ENCODE measurements at regions not wholly inside any gene's neighbourhood (a gene's known extent, or its start where the extent isn't known, plus 50 kb on each side); places are given as distances from the start of the nearest gene placed in this dataset.

DNA sequence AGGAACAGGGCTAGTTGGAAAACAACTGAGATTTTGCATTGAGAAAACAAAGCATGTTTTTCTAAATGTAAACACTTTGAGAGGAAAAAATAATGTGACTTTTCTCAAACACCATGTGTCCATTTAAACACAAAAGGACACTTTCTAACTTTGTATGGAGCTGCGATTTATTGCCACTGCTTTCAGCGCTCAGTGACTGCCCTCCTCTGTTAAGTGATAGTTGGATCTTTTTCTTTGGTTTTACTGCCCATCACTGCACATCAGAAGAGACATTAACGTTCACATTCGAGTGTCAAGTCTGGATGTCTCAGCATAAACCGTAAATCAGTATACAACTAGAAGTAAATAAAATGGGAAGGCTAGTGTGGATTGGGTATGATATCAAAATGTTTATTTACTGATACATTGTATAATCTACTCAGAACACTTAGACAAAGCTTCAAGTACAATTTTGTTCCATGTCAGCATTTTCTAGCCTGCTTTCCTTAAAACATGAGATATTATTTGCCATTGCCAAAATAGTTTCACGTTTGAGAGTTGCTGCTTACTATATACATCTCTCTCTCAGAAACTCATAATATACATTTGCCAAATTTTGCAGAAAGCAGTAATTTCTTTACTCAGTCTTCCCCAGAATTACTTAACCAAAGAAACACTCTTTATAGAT, 237.6 kb downstream of the IKZF2 start:
- Histone ChIP-seq H3K9ac (ENCODE audit: low read depth, low read length) (no peak overlapping the region), H3K27me3 (ENCODE audit: insufficient read depth, low read length) (no peaks in the 10 kb centered on the region), H3K4me3 (ENCODE audit: low read length) (no peak overlapping the region), H3K4me1 (ENCODE audit: insufficient read depth, low read length) (peaks cover 29% of the 10 kb centered on the region), H3K27ac (ENCODE audit: low read depth, low read length) (no peak overlapping the region), H3K9me3 (ENCODE audit: insufficient read depth, low read depth, low read length) (no peaks in the 10 kb centered on the region), H3K36me3 (ENCODE audit: insufficient read depth, low read length) (no peaks in the 10 kb centered on the region)
- WGBS: over 99% methylated on average over 6 of the region's 6 CpGs

DNA sequence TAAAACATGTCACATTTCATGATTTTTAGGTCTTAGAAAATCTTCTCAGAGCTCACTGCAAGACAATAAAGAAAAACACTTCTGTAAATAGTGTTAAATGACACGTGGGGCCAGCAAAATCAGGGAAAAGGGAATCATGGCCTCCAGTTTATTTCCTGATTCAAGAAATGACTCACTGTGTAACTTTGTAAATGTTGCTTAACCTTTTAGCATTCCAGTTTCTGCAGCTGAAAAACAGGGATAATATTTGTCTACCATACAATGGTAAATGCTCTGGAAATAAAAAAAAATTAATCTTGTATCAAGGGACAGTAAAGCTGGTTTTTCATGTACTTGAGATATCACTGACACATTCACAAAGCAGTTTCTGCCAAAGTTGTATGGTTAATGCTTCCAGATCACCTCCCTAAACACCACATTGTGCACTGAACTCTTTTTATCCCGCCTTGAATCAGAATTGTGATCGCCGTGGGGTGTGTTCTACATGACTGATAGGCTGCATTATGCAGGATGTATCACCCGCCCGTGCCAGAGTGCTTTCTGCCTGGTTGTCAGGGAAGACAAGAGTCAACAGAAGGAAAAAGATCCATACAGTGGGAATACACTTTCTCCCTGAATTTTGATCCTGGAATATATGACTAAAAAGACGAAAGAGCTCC, 238.8 kb downstream of the IKZF2 start:
- Histone ChIP-seq H3K27ac (ENCODE audit: low read depth, low read length) (no peak overlapping the region), H3K27me3 (ENCODE audit: insufficient read depth, low read length) (no peaks in the 10 kb centered on the region), H3K9ac (ENCODE audit: low read depth, low read length) (no peak overlapping the region), H3K9me3 (ENCODE audit: insufficient read depth, low read depth, low read length) (no peaks in the 10 kb centered on the region), H3K4me3 (ENCODE audit: low read length) (no peak overlapping the region), H3K36me3 (ENCODE audit: insufficient read depth, low read length) (no peaks in the 10 kb centered on the region), H3K4me1 (ENCODE audit: insufficient read depth, low read length) (peaks cover 17% of the 10 kb centered on the region)
- 91% methylated on average over 7 of the region's 7 CpGs for WGBS

DNA sequence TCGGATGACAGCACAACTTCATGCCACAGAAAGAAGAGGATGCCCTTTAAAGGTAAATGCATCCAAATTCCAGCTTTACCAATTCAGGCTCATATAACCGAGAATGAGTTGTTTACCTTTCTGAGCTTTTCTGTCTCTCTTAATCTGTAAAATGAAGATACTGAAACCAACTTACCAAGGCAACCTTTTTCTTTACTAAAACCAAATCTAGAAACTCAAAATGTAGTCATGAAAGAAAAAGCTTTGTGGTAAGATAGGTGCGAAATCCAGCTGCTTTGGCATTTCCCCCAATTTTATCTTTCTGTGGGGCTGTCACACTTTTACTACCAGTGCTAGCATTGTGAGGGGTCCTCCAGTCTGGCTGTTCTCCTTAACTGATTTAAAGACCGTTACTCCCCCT, 240.4 kb downstream of the IKZF2 start:
- no peaks in the 10 kb centered on the region for H3K27me3 ChIP-seq (ENCODE audit: insufficient read depth, low read length)
- H3K4me3 ChIP-seq (ENCODE audit: low read length): no peak overlapping the region
- H3K9ac ChIP-seq (ENCODE audit: low read depth, low read length): no peak overlapping the region
- H3K27ac ChIP-seq (ENCODE audit: low read depth, low read length): no peak overlapping the region
- WGBS: 90% methylated on average over 4 of the region's 4 CpGs
- no peaks in the 10 kb centered on the region for H3K9me3 ChIP-seq (ENCODE audit: insufficient read depth, low read depth, low read length)
- no peaks in the 10 kb centered on the region for H3K36me3 ChIP-seq (ENCODE audit: insufficient read depth, low read length)
- H3K4me1 ChIP-seq (ENCODE audit: insufficient read depth, low read length): peaks cover 11% of the 10 kb centered on the region; the same call in 1 of the 2 replicates

DNA sequence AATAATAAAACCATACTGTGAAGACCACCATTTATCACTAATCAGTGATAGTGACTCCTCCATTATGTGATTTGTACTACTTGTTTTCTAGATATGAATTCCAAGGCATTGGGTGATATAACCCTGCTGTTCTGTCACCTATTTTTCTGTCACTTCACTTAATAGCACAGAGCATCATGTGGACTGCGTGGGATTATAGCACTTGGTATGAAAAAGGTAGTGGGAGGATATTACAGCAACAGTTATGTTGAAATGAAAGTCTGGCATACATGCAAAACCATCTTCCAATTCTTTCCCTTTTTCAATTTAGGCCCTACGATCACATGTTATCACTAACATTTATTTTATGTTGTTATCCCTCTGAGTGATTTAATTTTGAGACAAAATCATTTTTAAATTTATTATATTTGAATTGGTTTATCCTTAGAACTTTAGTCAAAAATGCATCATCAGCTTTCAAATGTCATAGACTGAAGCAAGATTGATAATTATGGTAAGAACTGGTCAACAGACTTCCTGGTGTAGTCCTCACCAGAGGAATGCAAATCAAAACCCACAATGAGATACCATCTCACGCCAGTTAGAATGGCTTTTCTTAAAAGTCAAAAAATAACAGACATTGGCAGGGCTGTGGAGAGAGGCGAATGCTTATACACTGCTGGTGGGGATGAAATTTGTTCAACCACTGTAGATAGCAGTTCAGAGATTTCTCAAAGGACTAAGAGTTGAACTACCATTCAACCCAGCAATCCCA, 242.6 kb downstream of the IKZF2 start:
- no peak overlapping the region for H3K9ac ChIP-seq (ENCODE audit: low read depth, low read length)
- H3K27ac ChIP-seq (ENCODE audit: low read depth, low read length): no peak overlapping the region
- WGBS: 97% methylated on average over 2 of the region's 4 CpGs

DNA sequence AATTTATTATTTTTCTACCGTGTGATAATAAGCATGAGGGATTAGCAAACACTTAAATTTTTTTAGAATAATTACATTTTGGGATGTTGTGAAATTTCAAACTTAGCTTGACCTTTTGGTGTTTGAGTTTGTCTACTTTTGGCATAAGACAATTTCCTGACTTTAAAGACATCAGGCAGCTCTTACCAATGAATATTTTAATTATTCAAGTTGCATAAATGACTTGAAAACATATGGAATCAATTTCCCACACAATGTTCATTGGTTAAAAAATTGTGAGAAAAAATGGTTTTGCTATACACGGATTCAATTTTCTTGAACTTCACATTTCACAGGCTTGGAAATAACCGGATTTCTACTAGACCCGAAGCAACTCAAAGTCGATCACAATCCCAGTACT, 243.4 kb downstream of the IKZF2 start:
- no peaks in the 10 kb centered on the region for H3K27me3 ChIP-seq (ENCODE audit: insufficient read depth, low read length)
- H3K4me1 ChIP-seq (ENCODE audit: insufficient read depth, low read length): peaks cover 10% of the 10 kb centered on the region; the same call in 1 of the 2 replicates
- H3K36me3 ChIP-seq (ENCODE audit: insufficient read depth, low read length): no peaks in the 10 kb centered on the region
- H3K27ac ChIP-seq (ENCODE audit: low read depth, low read length): no peak overlapping the region
- H3K9me3 ChIP-seq (ENCODE audit: insufficient read depth, low read depth, low read length): no peaks in the 10 kb centered on the region
- no peak overlapping the region for H3K4me3 ChIP-seq (ENCODE audit: low read length)
- 95% methylated on average over 4 of the region's 5 CpGs for WGBS
- H3K9ac ChIP-seq (ENCODE audit: low read depth, low read length): no peak overlapping the region

More for the DNA sequence above, 242.6 kb downstream of the IKZF2 start:
- Histone ChIP-seq H3K4me1 (ENCODE audit: insufficient read depth, low read length) (peaks cover 10% of the 10 kb centered on the region; the same call in 1 of the 2 replicates), H3K4me3 (ENCODE audit: low read length) (no peak overlapping the region), H3K36me3 (ENCODE audit: insufficient read depth, low read length) (no peaks in the 10 kb centered on the region), H3K27me3 (ENCODE audit: insufficient read depth, low read length) (no peaks in the 10 kb centered on the region), H3K9me3 (ENCODE audit: insufficient read depth, low read depth, low read length) (no peaks in the 10 kb centered on the region)

DNA sequence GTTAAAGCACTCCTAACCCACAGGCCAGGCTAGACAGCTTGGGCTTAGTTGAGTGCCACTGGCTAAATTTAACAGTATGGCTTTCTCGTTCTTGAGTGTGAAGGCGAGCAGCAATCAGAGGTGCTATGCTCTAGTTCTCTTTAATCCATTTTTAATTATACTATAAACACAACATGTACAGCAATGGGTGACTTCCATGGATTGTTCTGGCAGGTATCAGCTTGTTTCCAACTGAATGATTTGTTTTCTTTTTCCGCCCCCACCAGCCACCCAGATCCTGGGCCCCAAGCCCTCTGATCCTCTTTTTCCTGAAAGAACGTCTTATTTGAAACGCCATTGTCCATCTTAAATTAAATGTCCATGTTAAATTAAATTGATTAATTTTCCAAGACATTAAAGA, 244.8 kb downstream of the IKZF2 start:
- Histone ChIP-seq H3K27ac (ENCODE audit: low read depth, low read length) (peak overlapping the region; percentile 29; the same call in 1 of the 2 replicates), H3K9ac (ENCODE audit: low read depth, low read length) (no peak overlapping the region), H3K36me3 (ENCODE audit: insufficient read depth, low read length) (no peaks in the 10 kb centered on the region), H3K4me3 (ENCODE audit: low read length) (no peak overlapping the region), H3K27me3 (ENCODE audit: insufficient read depth, low read length) (no peaks in the 10 kb centered on the region), H3K4me1 (ENCODE audit: insufficient read depth, low read length) (peaks cover 10% of the 10 kb centered on the region; the same call in 1 of the 2 replicates), H3K9me3 (ENCODE audit: insufficient read depth, low read depth, low read length) (no peaks in the 10 kb centered on the region)
- WGBS: 93% methylated on average over 3 of the region's 5 CpGs

DNA sequence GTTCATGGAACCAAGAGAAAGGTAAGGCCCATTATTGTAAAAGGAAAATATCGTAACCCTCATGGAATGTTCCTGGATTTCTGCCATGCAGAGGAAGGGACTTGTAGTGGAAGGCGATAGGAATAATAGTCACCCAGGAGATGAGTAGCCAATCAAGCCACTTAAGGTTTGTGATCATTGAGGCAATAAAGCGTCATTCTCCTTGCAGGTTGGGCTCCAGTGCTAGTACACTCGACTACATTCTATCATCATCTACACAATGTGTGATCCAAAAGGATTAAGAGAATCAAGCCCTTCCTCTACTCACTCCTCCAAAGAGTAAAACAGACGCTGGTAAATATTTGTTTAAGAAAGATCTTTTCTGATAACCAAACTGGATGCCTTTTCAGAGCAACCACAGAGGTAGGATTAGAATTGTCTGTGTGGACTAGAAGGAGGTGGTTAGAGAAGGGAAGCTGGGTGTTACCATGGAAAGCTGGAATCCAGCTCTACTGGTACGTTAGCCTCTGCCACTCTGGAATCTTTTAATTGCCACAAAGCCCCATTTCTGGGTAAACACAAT, 245.7 kb downstream of the IKZF2 start:
- Histone ChIP-seq H3K36me3 (ENCODE audit: insufficient read depth, low read length) (no peaks in the 10 kb centered on the region), H3K9me3 (ENCODE audit: insufficient read depth, low read depth, low read length) (no peaks in the 10 kb centered on the region), H3K4me3 (ENCODE audit: low read length) (no peak overlapping the region), H3K27ac (ENCODE audit: low read depth, low read length) (no peak overlapping the region), H3K9ac (ENCODE audit: low read depth, low read length) (no peak overlapping the region), H3K4me1 (ENCODE audit: insufficient read depth, low read length) (peaks cover 10% of the 10 kb centered on the region; the same call in 1 of the 2 replicates), H3K27me3 (ENCODE audit: insufficient read depth, low read length) (no peaks in the 10 kb centered on the region)
- WGBS: 83% methylated on average over 6 of the region's 6 CpGs

- H3K4me3 ChIP-seq (ENCODE audit: low read length): no peak overlapping the region
- H3K36me3 ChIP-seq (ENCODE audit: insufficient read depth, low read length): no peaks in the 10 kb centered on the region
- H3K9ac ChIP-seq (ENCODE audit: low read depth, low read length): no peak overlapping the region
- peaks cover 10% of the 10 kb centered on the region; the same call in 1 of the 2 replicates for H3K4me1 ChIP-seq (ENCODE audit: insufficient read depth, low read length)
- H3K27me3 ChIP-seq (ENCODE audit: insufficient read depth, low read length): no peaks in the 10 kb centered on the region
- H3K27ac ChIP-seq (ENCODE audit: low read depth, low read length): no peak overlapping the region
- no peaks in the 10 kb centered on the region for H3K9me3 ChIP-seq (ENCODE audit: insufficient read depth, low read depth, low read length)
- 89% methylated on average over 2 of the region's 2 CpGs for WGBS
These were observed 246.8 kb downstream of the IKZF2 start for GRCh38 chr2:212904646-212905045.

DNA sequence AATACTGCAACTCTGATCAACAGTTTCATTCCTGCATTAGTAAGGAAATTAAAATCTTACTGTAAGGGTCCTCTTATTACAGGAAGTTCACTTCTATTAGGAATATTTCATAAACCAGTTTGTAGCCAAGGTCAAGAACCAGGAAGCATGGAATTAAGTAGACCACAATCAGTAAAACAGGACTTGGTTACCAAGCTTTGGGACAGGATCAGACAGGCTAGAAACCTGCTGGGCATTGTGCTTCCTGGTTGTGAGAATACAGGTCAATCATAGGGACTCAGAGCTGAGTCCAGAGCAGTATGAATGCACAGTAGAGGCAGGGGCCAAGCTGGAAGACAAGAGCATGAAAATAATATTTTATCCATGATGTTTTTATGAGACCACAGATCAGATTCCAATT, 248.0 kb downstream of the IKZF2 start:
- Histone ChIP-seq H3K27me3 (ENCODE audit: insufficient read depth, low read length) (no peaks in the 10 kb centered on the region), H3K27ac (ENCODE audit: low read depth, low read length) (no peak overlapping the region)

GRCh38 chr2:212902421-212902820, 249.0 kb downstream of the IKZF2 start:
- Histone ChIP-seq H3K4me3 (ENCODE audit: low read length) (no peak overlapping the region), H3K9me3 (ENCODE audit: insufficient read depth, low read depth, low read length) (no peaks in the 10 kb centered on the region), H3K27me3 (ENCODE audit: insufficient read depth, low read length) (no peaks in the 10 kb centered on the region), H3K36me3 (ENCODE audit: insufficient read depth, low read length) (no peaks in the 10 kb centered on the region), H3K4me1 (ENCODE audit: insufficient read depth, low read length) (peaks cover 10% of the 10 kb centered on the region; the same call in 1 of the 2 replicates), H3K27ac (ENCODE audit: low read depth, low read length) (no peak overlapping the region), H3K9ac (ENCODE audit: low read depth, low read length) (no peak overlapping the region)
- 96% methylated on average over 3 of the region's 3 CpGs for WGBS

More for the DNA sequence above, 248.0 kb downstream of the IKZF2 start:
- H3K4me3 ChIP-seq (ENCODE audit: low read length): no peak overlapping the region
- peaks cover 10% of the 10 kb centered on the region; the same call in 1 of the 2 replicates for H3K4me1 ChIP-seq (ENCODE audit: insufficient read depth, low read length)
- H3K36me3 ChIP-seq (ENCODE audit: insufficient read depth, low read length): no peaks in the 10 kb centered on the region
- H3K9me3 ChIP-seq (ENCODE audit: insufficient read depth, low read depth, low read length): no peaks in the 10 kb centered on the region
- no peak overlapping the region for H3K9ac ChIP-seq (ENCODE audit: low read depth, low read length)
